H1 (cell line): ENCODE measurements at regions not wholly inside any gene's neighbourhood (a gene's known extent, or its start where the extent isn't known, plus 50 kb on each side); places are given as distances from the start of the nearest gene placed in this dataset.

Source experiments
- CTCF ChIA-PET: fragments of 300-600 bp; sonication (Branson Sonifier 250); formaldehyde crosslinking; loops from one replicate; lab custom pipeline; 2021; ENCODE audit not compliant: partially characterized antibody; lab: Charles Lee
- POLR2A ChIA-PET: fragments of 300-600 bp; sonication (Branson Sonifier 250); formaldehyde crosslinking; loops from one replicate; lab custom pipeline; 2021; ENCODE audit warnings: inconsistent platforms; ENCODE audit not compliant: partially characterized antibody; lab: Charles Lee
- DNase-seq, 2 experiments: peaks; one replicate each; pipeline versions ENCODE4 v3.0.0 to v3.0.0-alpha.2; 2010 to 2022; ENCODE audit warnings: low spot score in 2 of 2, low read depth in 1 of 2, mixed read lengths in 1 of 2
- FAIRE-seq: peaks from 2 replicates; lab custom pipeline; 2011; peaks lifted over from hg19 to GRCh38; lab: Jason Lieb, UNC
- H2AFZ ChIP-seq: 2 replicates; pipeline ENCODE4 v1.8.1; 2012; ENCODE audit warnings: low read length, inconsistent platforms
- H2AK5ac ChIP-seq: 2 replicates; pipeline ENCODE4 v1.6.1; 2013; ENCODE audit warnings: low read depth, low read length
- H2BK120ac ChIP-seq: replicated peaks from 2 replicates; pipeline ENCODE3; 2013; ENCODE audit warnings: low read depth, low read length, inconsistent platforms
- H2BK12ac ChIP-seq: 2 replicates; pipeline ENCODE4 v1.6.1; 2013; ENCODE audit warnings: low read depth, low read length
- H2BK15ac ChIP-seq: 2 replicates; pipeline ENCODE4 v1.6.1; 2013; ENCODE audit warnings: low read length
- H2BK20ac ChIP-seq: 2 replicates; pipeline ENCODE4 v1.6.1; 2013; ENCODE audit warnings: low read length
- H2BK5ac ChIP-seq: 2 replicates; pipeline ENCODE4 v1.6.1; 2013; ENCODE audit warnings: low read depth, low read length
- H3K14ac ChIP-seq: 2 replicates; pipeline ENCODE4 v1.6.1; 2013; ENCODE audit warnings: inconsistent platforms; ENCODE audit not compliant: insufficient read length
- H3K18ac ChIP-seq: 2 replicates; pipeline ENCODE4 v1.6.1; 2013; ENCODE audit warnings: low read length; ENCODE audit errors: extremely low read depth
- H3K23ac ChIP-seq: 2 replicates; pipeline ENCODE4 v1.6.1; 2013; ENCODE audit warnings: inconsistent platforms; ENCODE audit not compliant: insufficient read length
- H3K23me2 ChIP-seq: 2 replicates; pipeline ENCODE4 v1.6.1; 2013; ENCODE audit warnings: low read depth, low read length
- H3K27ac ChIP-seq: 2 replicates; pipeline ENCODE4 v1.6.1; 2011; ENCODE audit warnings: low read depth, low read length, inconsistent platforms
- H3K27me3 ChIP-seq, 4 experiments: replicated peaks in 1 of 4; 1 replicate in 1 of 4; 2 replicates in 3 of 4; pipeline versions ENCODE4 v1.6.1 to v1.8.1; 2011 to 2013; ENCODE audit warnings: low read length in 3 of 4, mild to moderate bottlenecking in 3 of 4, inconsistent platforms in 2 of 4, mixed read lengths in 2 of 4, moderate library complexity in 1 of 4; ENCODE audit not compliant: control insufficient read depth in 3 of 4, insufficient read depth in 3 of 4; ENCODE audit errors: extremely low read depth in 1 of 4
- H3K36me3 ChIP-seq, 4 experiments: 2 replicates each; pipeline versions ENCODE4 v1.6.1 to v1.8.1; 2011 to 2013; ENCODE audit warnings: mild to moderate bottlenecking in 4 of 4, low read length in 3 of 4, moderate library complexity in 2 of 4, control low read depth in 1 of 4, inconsistent platforms in 1 of 4; ENCODE audit not compliant: insufficient read depth in 4 of 4, control insufficient read depth in 2 of 4
- H3K4ac ChIP-seq: replicated peaks from 2 replicates; pipeline ENCODE3; 2013; ENCODE audit warnings: low read length, low read depth, mixed read lengths, inconsistent platforms; ENCODE audit not compliant: insufficient read length
- H3K4me1 ChIP-seq, 4 experiments: replicated peaks in 1 of 4; 1 replicate in 1 of 4; 2 replicates in 3 of 4; pipeline versions ENCODE4 v1.6.1 to v1.8.1; 2011 to 2013; ENCODE audit warnings: low read length in 3 of 4, inconsistent platforms in 2 of 4, mixed read lengths in 1 of 4; ENCODE audit not compliant: insufficient read depth in 4 of 4, control insufficient read depth in 3 of 4
- H3K4me2 ChIP-seq, 2 experiments: 2 replicates each; pipeline versions ENCODE4 v1.6.1 to v1.8.1; 2011 to 2013; ENCODE audit warnings: low read depth in 2 of 2, low read length in 2 of 2, control low read depth in 1 of 2, inconsistent platforms in 1 of 2, mild to moderate bottlenecking in 1 of 2; ENCODE audit not compliant: insufficient read depth in 1 of 2
- H3K4me3 ChIP-seq, 4 experiments: fragments of 200-600, 300-600 bp in 1 of 4; sonication (generic), shearing (Covaris generic), sonication (Bioruptor Twin) in 1 of 4; 2 replicates each; pipeline versions ENCODE4 v1.5.1 to v1.8.1; 2011 to 2016; ENCODE audit warnings: low read length in 4 of 4, low read depth in 3 of 4, control low read depth in 2 of 4, inconsistent platforms in 2 of 4, mild to moderate bottlenecking in 2 of 4, mixed read lengths in 1 of 4, moderate library complexity in 1 of 4; ENCODE audit not compliant: insufficient read depth in 2 of 4; ENCODE audit errors: extremely low read depth in 1 of 4
- H3K56ac ChIP-seq: replicated peaks from 2 replicates; pipeline ENCODE3; 2013; ENCODE audit warnings: low read depth, mild to moderate bottlenecking, mixed read lengths, low read length, inconsistent platforms; ENCODE audit not compliant: insufficient read length
- H3K79me1 ChIP-seq: 2 replicates; pipeline ENCODE4 v1.6.1; 2013; ENCODE audit warnings: low read depth, low read length, control low read depth
- H3K79me2 ChIP-seq, 2 experiments: 2 replicates each; pipeline versions ENCODE4 v1.6.1 to v1.8.1; 2012 to 2013; ENCODE audit warnings: low read length in 2 of 2, mild to moderate bottlenecking in 2 of 2, inconsistent platforms in 1 of 2; ENCODE audit not compliant: insufficient read depth in 2 of 2, control insufficient read depth in 1 of 2
- H3K9ac ChIP-seq, 4 experiments: replicated peaks in 1 of 4; 1 replicate in 1 of 4; 2 replicates in 3 of 4; pipeline versions ENCODE4 v1.6.1 to v1.8.1; 2011 to 2013; ENCODE audit warnings: low read depth in 3 of 4, low read length in 3 of 4, control low read depth in 2 of 4, mild to moderate bottlenecking in 2 of 4, moderate library complexity in 2 of 4, inconsistent platforms in 1 of 4; ENCODE audit errors: extremely low read depth in 1 of 4
- H3K9me3 ChIP-seq, 2 experiments: 2 replicates each; pipeline versions ENCODE4 v1.6.1 to v1.8.1; 2012 to 2013; ENCODE audit warnings: mild to moderate bottlenecking in 2 of 2, moderate library complexity in 2 of 2, control low read depth in 1 of 2, inconsistent platforms in 1 of 2, low read depth in 1 of 2, low read length in 1 of 2, mixed read lengths in 1 of 2; ENCODE audit not compliant: insufficient read depth in 2 of 2
- H4K20me1 ChIP-seq, 2 experiments: replicated peaks in 1 of 2; 2 replicates each; pipeline versions ENCODE3 to v1.8.1; 2011 to 2013; ENCODE audit warnings: inconsistent platforms in 2 of 2, low read length in 2 of 2, mild to moderate bottlenecking in 1 of 2; ENCODE audit not compliant: insufficient read depth in 2 of 2, control insufficient read depth in 1 of 2
- H4K5ac ChIP-seq: 2 replicates; pipeline ENCODE4 v1.6.1; 2013; ENCODE audit warnings: low read length, low read depth, mixed read lengths, inconsistent platforms; ENCODE audit not compliant: insufficient read length
- H4K8ac ChIP-seq: 2 replicates; pipeline ENCODE4 v1.8.0; 2013; ENCODE audit warnings: mild to moderate bottlenecking, moderate library complexity, low read length, inconsistent platforms; ENCODE audit not compliant: insufficient read depth; ENCODE audit errors: extremely low read depth
- H4K91ac ChIP-seq: replicated peaks from 2 replicates; pipeline ENCODE3; 2013; ENCODE audit warnings: low read length, mixed read lengths, inconsistent platforms; ENCODE audit not compliant: insufficient read length
- WGBS, 2 experiments: shearing (Covaris generic) in 1 of 2; methylation state at CpG; one replicate each; pipeline versions ENCODE4 v1.1.6 to v1.1.7; 2013 to 2015; ENCODE audit warnings: low lambda C conversion rate in 2 of 2, mixed read lengths in 2 of 2, inconsistent platforms in 1 of 2, low coverage in 1 of 2, missing lambda C conversion rate in 1 of 2; ENCODE audit not compliant: insufficient replicate concordance in 2 of 2, insufficient coverage in 1 of 2, insufficient read length in 1 of 2; ENCODE audit errors: extremely low coverage in 1 of 2, missing lambda C conversion rate in 1 of 2; 5-methylcytosine and 5-hydroxymethylcytosine counted together
- TF ChIP-seq, protein P1 (sequence below): fragments of 300-600 bp; sonication (generic); IDR thresholded peaks from 2 replicates; pipeline ENCODE4 v1.7.1; 2012; ENCODE audit warnings: low read length, moderate library complexity, mild to moderate bottlenecking, inconsistent platforms; ENCODE audit not compliant: insufficient replicate concordance

DNA sequence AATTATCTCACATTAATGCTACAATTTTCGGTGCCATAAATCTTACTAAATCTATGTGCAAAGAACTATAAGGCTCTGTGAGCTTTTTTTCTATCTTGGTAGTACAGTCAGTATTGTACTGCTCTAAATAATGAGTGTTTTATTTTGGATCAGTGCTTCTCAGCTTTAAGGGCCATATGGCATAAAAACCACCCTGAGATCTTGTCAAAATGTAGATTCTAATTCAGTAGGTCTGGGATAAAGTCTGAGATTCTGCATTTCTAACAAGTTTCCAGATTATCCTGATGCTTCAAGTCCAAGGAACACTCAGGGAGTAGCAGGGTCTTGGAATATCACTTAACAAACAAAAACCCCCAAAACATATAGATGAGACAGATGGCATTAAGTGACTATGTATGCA lies 486.5 kb downstream of the GRXCR1 start:
- no peak overlapping the region for H4K5ac ChIP-seq
- H3K56ac ChIP-seq: no peak overlapping the region
- H3K9me3 ChIP-seq: no peaks in the 10 kb centered on the region
- no peak overlapping the region for H2AK5ac ChIP-seq
- no peak overlapping the region for H3K27ac ChIP-seq
- 95% methylated on average over 1 of the region's 1 CpG; no CpG with 5 or more reads in 1 of the 2 experiments for WGBS, 2 experiments
- no peak overlapping the region for H2BK120ac ChIP-seq
- no peak overlapping the region for H4K91ac ChIP-seq
- no peaks in the 10 kb centered on the region for H3K4me1 ChIP-seq
- ChIA-PET CTCF (no interaction called here), POLR2A (no interaction called here)
- FAIRE-seq (no peak), DNase-seq (no peak)
- H2BK15ac ChIP-seq: no peak overlapping the region
- no peaks in the 10 kb centered on the region for H3K79me1 ChIP-seq
- H3K9ac ChIP-seq: no peak overlapping the region
- no peaks in the 10 kb centered on the region for H3K36me3 ChIP-seq
- H4K8ac ChIP-seq: no peak overlapping the region
- no peaks in the 10 kb centered on the region; the same call in 1 of the 2 replicates for H3K23me2 ChIP-seq
- H2BK12ac ChIP-seq: no peak overlapping the region
- H3K14ac ChIP-seq: no peak overlapping the region
- H2BK5ac ChIP-seq: no peak overlapping the region
- H2AFZ ChIP-seq: 0 out of 2 replicates have a peak overlapping the region, but pooled peaks have one; percentile 40
- no peak overlapping the region for H3K18ac ChIP-seq
- no peaks in the 10 kb centered on the region for H3K27me3 ChIP-seq
- H3K23ac ChIP-seq: no peak overlapping the region
- no peak overlapping the region for H3K4ac ChIP-seq
- H3K4me3 ChIP-seq: no peak overlapping the region
- no peak overlapping the region for H3K4me2 ChIP-seq
- no peak overlapping the region for H2BK20ac ChIP-seq
- H3K79me2 ChIP-seq: no peaks in the 10 kb centered on the region
- no peaks in the 10 kb centered on the region for H4K20me1 ChIP-seq
- TF ChIP-seq, protein P1, sequence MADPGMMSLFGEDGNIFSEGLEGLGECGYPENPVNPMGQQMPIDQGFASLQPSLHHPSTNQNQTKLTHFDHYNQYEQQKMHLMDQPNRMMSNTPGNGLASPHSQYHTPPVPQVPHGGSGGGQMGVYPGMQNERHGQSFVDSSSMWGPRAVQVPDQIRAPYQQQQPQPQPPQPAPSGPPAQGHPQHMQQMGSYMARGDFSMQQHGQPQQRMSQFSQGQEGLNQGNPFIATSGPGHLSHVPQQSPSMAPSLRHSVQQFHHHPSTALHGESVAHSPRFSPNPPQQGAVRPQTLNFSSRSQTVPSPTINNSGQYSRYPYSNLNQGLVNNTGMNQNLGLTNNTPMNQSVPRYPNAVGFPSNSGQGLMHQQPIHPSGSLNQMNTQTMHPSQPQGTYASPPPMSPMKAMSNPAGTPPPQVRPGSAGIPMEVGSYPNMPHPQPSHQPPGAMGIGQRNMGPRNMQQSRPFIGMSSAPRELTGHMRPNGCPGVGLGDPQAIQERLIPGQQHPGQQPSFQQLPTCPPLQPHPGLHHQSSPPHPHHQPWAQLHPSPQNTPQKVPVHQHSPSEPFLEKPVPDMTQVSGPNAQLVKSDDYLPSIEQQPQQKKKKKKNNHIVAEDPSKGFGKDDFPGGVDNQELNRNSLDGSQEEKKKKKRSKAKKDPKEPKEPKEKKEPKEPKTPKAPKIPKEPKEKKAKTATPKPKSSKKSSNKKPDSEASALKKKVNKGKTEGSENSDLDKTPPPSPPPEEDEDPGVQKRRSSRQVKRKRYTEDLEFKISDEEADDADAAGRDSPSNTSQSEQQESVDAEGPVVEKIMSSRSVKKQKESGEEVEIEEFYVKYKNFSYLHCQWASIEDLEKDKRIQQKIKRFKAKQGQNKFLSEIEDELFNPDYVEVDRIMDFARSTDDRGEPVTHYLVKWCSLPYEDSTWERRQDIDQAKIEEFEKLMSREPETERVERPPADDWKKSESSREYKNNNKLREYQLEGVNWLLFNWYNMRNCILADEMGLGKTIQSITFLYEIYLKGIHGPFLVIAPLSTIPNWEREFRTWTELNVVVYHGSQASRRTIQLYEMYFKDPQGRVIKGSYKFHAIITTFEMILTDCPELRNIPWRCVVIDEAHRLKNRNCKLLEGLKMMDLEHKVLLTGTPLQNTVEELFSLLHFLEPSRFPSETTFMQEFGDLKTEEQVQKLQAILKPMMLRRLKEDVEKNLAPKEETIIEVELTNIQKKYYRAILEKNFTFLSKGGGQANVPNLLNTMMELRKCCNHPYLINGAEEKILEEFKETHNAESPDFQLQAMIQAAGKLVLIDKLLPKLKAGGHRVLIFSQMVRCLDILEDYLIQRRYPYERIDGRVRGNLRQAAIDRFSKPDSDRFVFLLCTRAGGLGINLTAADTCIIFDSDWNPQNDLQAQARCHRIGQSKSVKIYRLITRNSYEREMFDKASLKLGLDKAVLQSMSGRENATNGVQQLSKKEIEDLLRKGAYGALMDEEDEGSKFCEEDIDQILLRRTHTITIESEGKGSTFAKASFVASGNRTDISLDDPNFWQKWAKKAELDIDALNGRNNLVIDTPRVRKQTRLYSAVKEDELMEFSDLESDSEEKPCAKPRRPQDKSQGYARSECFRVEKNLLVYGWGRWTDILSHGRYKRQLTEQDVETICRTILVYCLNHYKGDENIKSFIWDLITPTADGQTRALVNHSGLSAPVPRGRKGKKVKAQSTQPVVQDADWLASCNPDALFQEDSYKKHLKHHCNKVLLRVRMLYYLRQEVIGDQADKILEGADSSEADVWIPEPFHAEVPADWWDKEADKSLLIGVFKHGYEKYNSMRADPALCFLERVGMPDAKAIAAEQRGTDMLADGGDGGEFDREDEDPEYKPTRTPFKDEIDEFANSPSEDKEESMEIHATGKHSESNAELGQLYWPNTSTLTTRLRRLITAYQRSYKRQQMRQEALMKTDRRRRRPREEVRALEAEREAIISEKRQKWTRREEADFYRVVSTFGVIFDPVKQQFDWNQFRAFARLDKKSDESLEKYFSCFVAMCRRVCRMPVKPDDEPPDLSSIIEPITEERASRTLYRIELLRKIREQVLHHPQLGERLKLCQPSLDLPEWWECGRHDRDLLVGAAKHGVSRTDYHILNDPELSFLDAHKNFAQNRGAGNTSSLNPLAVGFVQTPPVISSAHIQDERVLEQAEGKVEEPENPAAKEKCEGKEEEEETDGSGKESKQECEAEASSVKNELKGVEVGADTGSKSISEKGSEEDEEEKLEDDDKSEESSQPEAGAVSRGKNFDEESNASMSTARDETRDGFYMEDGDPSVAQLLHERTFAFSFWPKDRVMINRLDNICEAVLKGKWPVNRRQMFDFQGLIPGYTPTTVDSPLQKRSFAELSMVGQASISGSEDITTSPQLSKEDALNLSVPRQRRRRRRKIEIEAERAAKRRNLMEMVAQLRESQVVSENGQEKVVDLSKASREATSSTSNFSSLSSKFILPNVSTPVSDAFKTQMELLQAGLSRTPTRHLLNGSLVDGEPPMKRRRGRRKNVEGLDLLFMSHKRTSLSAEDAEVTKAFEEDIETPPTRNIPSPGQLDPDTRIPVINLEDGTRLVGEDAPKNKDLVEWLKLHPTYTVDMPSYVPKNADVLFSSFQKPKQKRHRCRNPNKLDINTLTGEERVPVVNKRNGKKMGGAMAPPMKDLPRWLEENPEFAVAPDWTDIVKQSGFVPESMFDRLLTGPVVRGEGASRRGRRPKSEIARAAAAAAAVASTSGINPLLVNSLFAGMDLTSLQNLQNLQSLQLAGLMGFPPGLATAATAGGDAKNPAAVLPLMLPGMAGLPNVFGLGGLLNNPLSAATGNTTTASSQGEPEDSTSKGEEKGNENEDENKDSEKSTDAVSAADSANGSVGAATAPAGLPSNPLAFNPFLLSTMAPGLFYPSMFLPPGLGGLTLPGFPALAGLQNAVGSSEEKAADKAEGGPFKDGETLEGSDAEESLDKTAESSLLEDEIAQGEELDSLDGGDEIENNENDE: no peak
